H1 (cell line): ENCODE measurements at regions not wholly inside any gene's neighbourhood (a gene's known extent, or its start where the extent isn't known, plus 50 kb on each side); places are given as distances from the start of the nearest gene placed in this dataset.
A peak's percentile ranks its signal among the peaks of the same experiment; 100 is the strongest.

Experiments used
- CTCF ChIA-PET: fragments of 300-600 bp; sonication (Branson Sonifier 250); formaldehyde crosslinking; loops from one replicate; lab custom pipeline; 2021; ENCODE audit not compliant: partially characterized antibody; lab: Charles Lee
- POLR2A ChIA-PET: fragments of 300-600 bp; sonication (Branson Sonifier 250); formaldehyde crosslinking; loops from one replicate; lab custom pipeline; 2021; ENCODE audit warnings: inconsistent platforms; ENCODE audit not compliant: partially characterized antibody; lab: Charles Lee
- DNase-seq, 2 experiments: peaks; one replicate each; pipeline versions ENCODE4 v3.0.0 to v3.0.0-alpha.2; 2010 to 2022; ENCODE audit warnings: low spot score in 2 of 2, low read depth in 1 of 2, mixed read lengths in 1 of 2
- FAIRE-seq: peaks from 2 replicates; lab custom pipeline; 2011; peaks lifted over from hg19 to GRCh38; lab: Jason Lieb, UNC
- H2AFZ ChIP-seq: 2 replicates; pipeline ENCODE4 v1.8.1; 2012; ENCODE audit warnings: low read length, inconsistent platforms
- H2AK5ac ChIP-seq: 2 replicates; pipeline ENCODE4 v1.6.1; 2013; ENCODE audit warnings: low read depth, low read length
- H2BK120ac ChIP-seq: replicated peaks from 2 replicates; pipeline ENCODE3; 2013; ENCODE audit warnings: low read depth, low read length, inconsistent platforms
- H2BK12ac ChIP-seq: 2 replicates; pipeline ENCODE4 v1.6.1; 2013; ENCODE audit warnings: low read depth, low read length
- H2BK15ac ChIP-seq: 2 replicates; pipeline ENCODE4 v1.6.1; 2013; ENCODE audit warnings: low read length
- H2BK20ac ChIP-seq: 2 replicates; pipeline ENCODE4 v1.6.1; 2013; ENCODE audit warnings: low read length
- H2BK5ac ChIP-seq: 2 replicates; pipeline ENCODE4 v1.6.1; 2013; ENCODE audit warnings: low read depth, low read length
- H3K14ac ChIP-seq: 2 replicates; pipeline ENCODE4 v1.6.1; 2013; ENCODE audit warnings: inconsistent platforms; ENCODE audit not compliant: insufficient read length
- H3K18ac ChIP-seq: 2 replicates; pipeline ENCODE4 v1.6.1; 2013; ENCODE audit warnings: low read length; ENCODE audit errors: extremely low read depth
- H3K23ac ChIP-seq: 2 replicates; pipeline ENCODE4 v1.6.1; 2013; ENCODE audit warnings: inconsistent platforms; ENCODE audit not compliant: insufficient read length
- H3K23me2 ChIP-seq: 2 replicates; pipeline ENCODE4 v1.6.1; 2013; ENCODE audit warnings: low read depth, low read length
- H3K27ac ChIP-seq: 2 replicates; pipeline ENCODE4 v1.6.1; 2011; ENCODE audit warnings: low read depth, low read length, inconsistent platforms
- H3K27me3 ChIP-seq, 4 experiments: replicated peaks in 1 of 4; 1 replicate in 1 of 4; 2 replicates in 3 of 4; pipeline versions ENCODE4 v1.6.1 to v1.8.1; 2011 to 2013; ENCODE audit warnings: low read length in 3 of 4, mild to moderate bottlenecking in 3 of 4, inconsistent platforms in 2 of 4, mixed read lengths in 2 of 4, moderate library complexity in 1 of 4; ENCODE audit not compliant: control insufficient read depth in 3 of 4, insufficient read depth in 3 of 4; ENCODE audit errors: extremely low read depth in 1 of 4
- H3K36me3 ChIP-seq, 4 experiments: 2 replicates each; pipeline versions ENCODE4 v1.6.1 to v1.8.1; 2011 to 2013; ENCODE audit warnings: mild to moderate bottlenecking in 4 of 4, low read length in 3 of 4, moderate library complexity in 2 of 4, control low read depth in 1 of 4, inconsistent platforms in 1 of 4; ENCODE audit not compliant: insufficient read depth in 4 of 4, control insufficient read depth in 2 of 4
- H3K4ac ChIP-seq: replicated peaks from 2 replicates; pipeline ENCODE3; 2013; ENCODE audit warnings: low read length, low read depth, mixed read lengths, inconsistent platforms; ENCODE audit not compliant: insufficient read length
- H3K4me1 ChIP-seq, 4 experiments: replicated peaks in 1 of 4; 1 replicate in 1 of 4; 2 replicates in 3 of 4; pipeline versions ENCODE4 v1.6.1 to v1.8.1; 2011 to 2013; ENCODE audit warnings: low read length in 3 of 4, inconsistent platforms in 2 of 4, mixed read lengths in 1 of 4; ENCODE audit not compliant: insufficient read depth in 4 of 4, control insufficient read depth in 3 of 4
- H3K4me2 ChIP-seq, 2 experiments: 2 replicates each; pipeline versions ENCODE4 v1.6.1 to v1.8.1; 2011 to 2013; ENCODE audit warnings: low read depth in 2 of 2, low read length in 2 of 2, control low read depth in 1 of 2, inconsistent platforms in 1 of 2, mild to moderate bottlenecking in 1 of 2; ENCODE audit not compliant: insufficient read depth in 1 of 2
- H3K4me3 ChIP-seq, 4 experiments: fragments of 200-600, 300-600 bp in 1 of 4; sonication (generic), shearing (Covaris generic), sonication (Bioruptor Twin) in 1 of 4; 2 replicates each; pipeline versions ENCODE4 v1.5.1 to v1.8.1; 2011 to 2016; ENCODE audit warnings: low read length in 4 of 4, low read depth in 3 of 4, control low read depth in 2 of 4, inconsistent platforms in 2 of 4, mild to moderate bottlenecking in 2 of 4, mixed read lengths in 1 of 4, moderate library complexity in 1 of 4; ENCODE audit not compliant: insufficient read depth in 2 of 4; ENCODE audit errors: extremely low read depth in 1 of 4
- H3K56ac ChIP-seq: replicated peaks from 2 replicates; pipeline ENCODE3; 2013; ENCODE audit warnings: low read depth, mild to moderate bottlenecking, mixed read lengths, low read length, inconsistent platforms; ENCODE audit not compliant: insufficient read length
- H3K79me1 ChIP-seq: 2 replicates; pipeline ENCODE4 v1.6.1; 2013; ENCODE audit warnings: low read depth, low read length, control low read depth
- H3K79me2 ChIP-seq, 2 experiments: 2 replicates each; pipeline versions ENCODE4 v1.6.1 to v1.8.1; 2012 to 2013; ENCODE audit warnings: low read length in 2 of 2, mild to moderate bottlenecking in 2 of 2, inconsistent platforms in 1 of 2; ENCODE audit not compliant: insufficient read depth in 2 of 2, control insufficient read depth in 1 of 2
- H3K9ac ChIP-seq, 4 experiments: replicated peaks in 1 of 4; 1 replicate in 1 of 4; 2 replicates in 3 of 4; pipeline versions ENCODE4 v1.6.1 to v1.8.1; 2011 to 2013; ENCODE audit warnings: low read depth in 3 of 4, low read length in 3 of 4, control low read depth in 2 of 4, mild to moderate bottlenecking in 2 of 4, moderate library complexity in 2 of 4, inconsistent platforms in 1 of 4; ENCODE audit errors: extremely low read depth in 1 of 4
- H3K9me3 ChIP-seq, 2 experiments: 2 replicates each; pipeline versions ENCODE4 v1.6.1 to v1.8.1; 2012 to 2013; ENCODE audit warnings: mild to moderate bottlenecking in 2 of 2, moderate library complexity in 2 of 2, control low read depth in 1 of 2, inconsistent platforms in 1 of 2, low read depth in 1 of 2, low read length in 1 of 2, mixed read lengths in 1 of 2; ENCODE audit not compliant: insufficient read depth in 2 of 2
- H4K20me1 ChIP-seq, 2 experiments: replicated peaks in 1 of 2; 2 replicates each; pipeline versions ENCODE3 to v1.8.1; 2011 to 2013; ENCODE audit warnings: inconsistent platforms in 2 of 2, low read length in 2 of 2, mild to moderate bottlenecking in 1 of 2; ENCODE audit not compliant: insufficient read depth in 2 of 2, control insufficient read depth in 1 of 2
- H4K5ac ChIP-seq: 2 replicates; pipeline ENCODE4 v1.6.1; 2013; ENCODE audit warnings: low read length, low read depth, mixed read lengths, inconsistent platforms; ENCODE audit not compliant: insufficient read length
- H4K8ac ChIP-seq: 2 replicates; pipeline ENCODE4 v1.8.0; 2013; ENCODE audit warnings: mild to moderate bottlenecking, moderate library complexity, low read length, inconsistent platforms; ENCODE audit not compliant: insufficient read depth; ENCODE audit errors: extremely low read depth
- H4K91ac ChIP-seq: replicated peaks from 2 replicates; pipeline ENCODE3; 2013; ENCODE audit warnings: low read length, mixed read lengths, inconsistent platforms; ENCODE audit not compliant: insufficient read length
- BRCA1 ChIP-seq: IDR thresholded peaks from 2 replicates; pipeline ENCODE4 v1.6.1; 2012; ENCODE audit warnings: low read depth, low read length, improper control_type of control experiment
- CREB1 ChIP-seq: IDR thresholded peaks from 2 replicates; pipeline ENCODE4 v1.6.1; 2012; ENCODE audit warnings: inconsistent platforms
- EGR1 ChIP-seq: IDR thresholded peaks from 2 replicates; pipeline ENCODE4 v1.6.1; 2011; ENCODE audit warnings: low read depth, low read length, borderline replicate concordance
- JUN ChIP-seq: IDR thresholded peaks from 2 replicates; pipeline ENCODE4 v1.6.1; 2011; ENCODE audit warnings: low read depth, mild to moderate bottlenecking, improper control_type of control experiment, low read length
- KDM1A ChIP-seq: fragments of 200-600, 300-600 bp; sonication (generic); IDR thresholded peaks from 2 replicates; pipeline ENCODE4 v1.7.1; 2016; ENCODE audit warnings: mild to moderate bottlenecking, low read length, borderline replicate concordance
- NANOG ChIP-seq: IDR thresholded peaks from 2 replicates; pipeline ENCODE4 v1.6.1; 2011; ENCODE audit warnings: low read length, low read depth, mild to moderate bottlenecking, inconsistent platforms; ENCODE audit not compliant: insufficient read depth, poor library complexity, severe bottlenecking
- SIN3A ChIP-seq, 2 experiments: IDR thresholded peaks in 1 of 2; conservative IDR thresholded peaks in 1 of 2; 2 replicates each; pipeline ENCODE4 v1.6.1; 2011 to 2012; ENCODE audit warnings: low read length in 2 of 2, improper control_type of control experiment in 1 of 2, low read depth in 1 of 2, mild to moderate bottlenecking in 1 of 2
- TAF7 ChIP-seq: optimal IDR thresholded peaks from 2 replicates; pipeline ENCODE3; 2011; ENCODE audit warnings: low read depth, mild to moderate bottlenecking, inconsistent platforms, low read length, moderate library complexity, borderline replicate concordance
- TEAD4 ChIP-seq: IDR thresholded peaks from 2 replicates; pipeline ENCODE4 v1.6.1; 2012; ENCODE audit warnings: low read depth, low read length, inconsistent platforms, mixed read lengths
- YY1 ChIP-seq: IDR thresholded peaks from 2 replicates; pipeline ENCODE4 v1.6.1; 2011; ENCODE audit warnings: low read depth, mild to moderate bottlenecking, low read length
- ZNF274 ChIP-seq: IDR thresholded peaks from 2 replicates; pipeline ENCODE4 v1.7.0; 2012; ENCODE audit warnings: low read length, borderline replicate concordance; ENCODE audit errors: extremely low read depth
- WGBS, 2 experiments: shearing (Covaris generic) in 1 of 2; methylation state at CpG; one replicate each; pipeline versions ENCODE4 v1.1.6 to v1.1.7; 2013 to 2015; ENCODE audit warnings: low lambda C conversion rate in 2 of 2, mixed read lengths in 2 of 2, inconsistent platforms in 1 of 2, low coverage in 1 of 2, missing lambda C conversion rate in 1 of 2; ENCODE audit not compliant: insufficient replicate concordance in 2 of 2, insufficient coverage in 1 of 2, insufficient read length in 1 of 2; ENCODE audit errors: extremely low coverage in 1 of 2, missing lambda C conversion rate in 1 of 2; 5-methylcytosine and 5-hydroxymethylcytosine counted together
- TF ChIP-seq, protein P1 (sequence below): IDR thresholded peaks from 2 replicates; pipeline ENCODE4 v1.6.1; 2011; ENCODE audit warnings: low read length, improper control_type of control experiment

DNA sequence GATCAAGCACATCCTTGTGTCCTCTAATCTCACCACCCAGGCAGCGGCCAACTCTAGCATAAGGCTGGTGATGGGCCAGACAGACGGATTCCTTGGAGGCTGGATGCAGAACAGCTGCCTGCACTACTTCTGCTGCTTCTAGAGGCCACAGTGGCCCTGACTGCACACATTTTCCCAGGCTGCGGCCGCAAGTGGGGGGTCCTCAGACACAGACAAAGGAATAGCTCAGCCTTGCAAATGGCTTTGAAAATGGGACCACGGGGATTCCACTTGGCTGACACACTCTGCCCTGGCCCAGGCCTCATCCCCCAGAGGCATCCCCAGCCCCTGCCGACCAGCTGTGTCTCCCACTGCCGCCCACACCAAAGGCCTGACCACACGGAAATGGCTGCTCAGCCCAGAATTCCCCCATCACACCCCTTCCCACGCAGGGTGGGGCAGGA is 540.8 kb downstream of the BNC2 start:
- Histone ChIP-seq H3K14ac (no peak overlapping the region), H3K9ac (no peak overlapping the region), H3K4me3 (no peak overlapping the region), H4K5ac (no peak overlapping the region), H3K27me3 (no peaks in the 10 kb centered on the region), H3K27ac (no peak overlapping the region), H2BK15ac (no peak overlapping the region), H3K23ac (no peak overlapping the region), H2BK5ac (no peak overlapping the region), H3K79me2 (no peaks in the 10 kb centered on the region), H3K18ac (no peak overlapping the region), H3K79me1 (no peaks in the 10 kb centered on the region), H4K8ac (peak overlapping the region; percentile 80; the same call in 1 of the 2 replicates), H3K36me3 (no peaks in the 10 kb centered on the region), H3K9me3 (no peaks in the 10 kb centered on the region), H3K23me2 (no peaks in the 10 kb centered on the region), H2BK120ac (no peak overlapping the region), H4K91ac (no peak overlapping the region), H2BK20ac (no peak overlapping the region), H4K20me1 (no peaks in the 10 kb centered on the region), H2AFZ (no peak overlapping the region), H3K4ac (no peak overlapping the region), H2BK12ac (no peak overlapping the region), H3K4me2 (no peak overlapping the region), H2AK5ac (no peak overlapping the region), H3K4me1 (peaks cover 0 to 5% (median 0%) of the 10 kb centered on the region in 4 experiments; a peak in 1 of 7 replicates), H3K56ac (no peak overlapping the region)
- TF ChIP-seq EGR1 (no peak), KDM1A (no peak), YY1 (no peak), ZNF274 (no peak), CREB1 (no peak), JUN (no peak), SIN3A (conservative IDR thresholded peaks at IDR 0.05 in 1 of 2, IDR thresholded peaks at IDR 0.05 in 1 of 2; ENCODE audit: low read depth in 1 of 2, low read length in 2 of 2) (no peak), NANOG (no peak), TAF7 (no peak), BRCA1 (no peak), TEAD4 (no peak)
- TF ChIP-seq, protein P1, sequence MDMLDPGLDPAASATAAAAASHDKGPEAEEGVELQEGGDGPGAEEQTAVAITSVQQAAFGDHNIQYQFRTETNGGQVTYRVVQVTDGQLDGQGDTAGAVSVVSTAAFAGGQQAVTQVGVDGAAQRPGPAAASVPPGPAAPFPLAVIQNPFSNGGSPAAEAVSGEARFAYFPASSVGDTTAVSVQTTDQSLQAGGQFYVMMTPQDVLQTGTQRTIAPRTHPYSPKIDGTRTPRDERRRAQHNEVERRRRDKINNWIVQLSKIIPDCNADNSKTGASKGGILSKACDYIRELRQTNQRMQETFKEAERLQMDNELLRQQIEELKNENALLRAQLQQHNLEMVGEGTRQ = no peak
- CTCF ChIA-PET = interaction anchor here (1.2 kb wide), 1 partner anchor 10 kb away, joined by 3 read pairs; no protein-coding TSS in a partner anchor
- no peak for FAIRE-seq
- POLR2A ChIA-PET = no interaction called here
- WGBS, 2 experiments = 84% methylated on average over 9 of the region's 9 CpGs; no CpG with 5 or more reads in 1 of the 2 experiments
- no peak for DNase-seq
